Psoas muscle (tissue), 7 donors: ENCODE measurements at regions not wholly inside any gene's neighbourhood (a gene's known extent, or its start where the extent isn't known, plus 50 kb on each side); places are given as distances from the start of the nearest gene placed in this dataset.

Experiments used
- ATAC-seq, 4 donors: fragments of 200-7000 bp; cut with Tn5 transposase; one replicate each; pipeline ENCODE4 v1.9.1; 2020; ENCODE audit warnings: moderate library complexity in 3 of 4, mild to moderate bottlenecking in 2 of 4
- DNase-seq, 2 donors: peaks; one replicate each; pipeline ENCODE4 v3.0.0-alpha.2; 2020
- H3K27ac ChIP-seq: fragments of 200-600 bp; one replicate; pipeline ENCODE4 v1.8.0; 2022
- H3K27me3 ChIP-seq, 3 donors: fragments of 200-600 bp in 1 of 3; one replicate each; pipeline versions ENCODE4 v1.6.1 to v1.8.0; 2013 to 2022; ENCODE audit warnings: low read length in 2 of 3, mild to moderate bottlenecking in 2 of 3, moderate library complexity in 1 of 3; ENCODE audit not compliant: insufficient read depth in 3 of 3
- H3K36me3 ChIP-seq, 2 donors: fragments of 200-600 bp in 1 of 2; one replicate each; pipeline versions ENCODE4 v1.6.1 to v1.8.0; 2013 to 2022; ENCODE audit warnings: low read depth in 1 of 2, mild to moderate bottlenecking in 1 of 2, moderate library complexity in 1 of 2; ENCODE audit not compliant: insufficient read depth in 1 of 2
- H3K4me1 ChIP-seq: fragments of 200-600 bp; one replicate; pipeline ENCODE4 v1.8.0; 2022
- H3K4me3 ChIP-seq: fragments of 200-600 bp; one replicate; pipeline ENCODE4 v1.8.0; 2022; ENCODE audit warnings: mild to moderate bottlenecking
- H3K9me3 ChIP-seq: fragments of 200-600 bp; one replicate; pipeline ENCODE4 v1.8.0; 2022
- CTCF ChIP-seq: fragments of 200-600 bp; IDR thresholded peaks from one replicate; pipeline ENCODE4 v1.8.0; 2022; ENCODE audit warnings: antibody characterized with exemption
- WGBS, 3 donors: extraction: QIAGEN DNeasy Blood & Tissue Kit; methylation state at CpG; one replicate each; pipeline versions ENCODE4 v1.1.6 to v1.1.7; 2013; 5-methylcytosine and 5-hydroxymethylcytosine counted together
- intact Hi-C, 2 donors: fragments of 100-400 bp; cut with DNase I; formaldehyde crosslinking; loops; one replicate each; pipeline versions ENCODE4 v1.11.0 to v1.14.2; 2022
- donor health status: healthy with polysubstance abuse.
- donor health status: DM: no; HTN: no; CAD: no; lungs with moderate emphysema.
- donor health status: Bipolar disorder and iron deficiency.
- donor health status: healthy.
- donor health status: DM: yes; HTN: yes; CAD: no.
- donor health status: DM: no; HTN: no; CAD: no.
- donor health status: DM: yes; HTN: yes; CAD: no.

- no peaks in the 10 kb centered on the region for H3K9me3 ChIP-seq
- DNase-seq (no peak), ATAC-seq (no peak)
- no peak overlapping the region for H3K4me3 ChIP-seq
- TF ChIP-seq CTCF, result no peak
- WGBS, 3 donors, result 84 to 87% (median 85%) methylated on average over 6 of the region's 6 CpGs
- no peaks in the 10 kb centered on the region for H3K36me3 ChIP-seq
- no peak overlapping the region for H3K27ac ChIP-seq
- intact Hi-C loops, result no loop called here
- H3K4me1 ChIP-seq, result no peaks in the 10 kb centered on the region
- no peaks in the 10 kb centered on the region for H3K27me3 ChIP-seq
Observed at GRCh38 chr10:34911661-34912205, 96.6 kb upstream of the PARD3 start.

GRCh38 chr10:34908481-34908880 lies 93.4 kb upstream of the PARD3 start:
- 57 to 59% (median 57%) methylated on average over 5 of the region's 5 CpGs for WGBS, 3 donors

DNA sequence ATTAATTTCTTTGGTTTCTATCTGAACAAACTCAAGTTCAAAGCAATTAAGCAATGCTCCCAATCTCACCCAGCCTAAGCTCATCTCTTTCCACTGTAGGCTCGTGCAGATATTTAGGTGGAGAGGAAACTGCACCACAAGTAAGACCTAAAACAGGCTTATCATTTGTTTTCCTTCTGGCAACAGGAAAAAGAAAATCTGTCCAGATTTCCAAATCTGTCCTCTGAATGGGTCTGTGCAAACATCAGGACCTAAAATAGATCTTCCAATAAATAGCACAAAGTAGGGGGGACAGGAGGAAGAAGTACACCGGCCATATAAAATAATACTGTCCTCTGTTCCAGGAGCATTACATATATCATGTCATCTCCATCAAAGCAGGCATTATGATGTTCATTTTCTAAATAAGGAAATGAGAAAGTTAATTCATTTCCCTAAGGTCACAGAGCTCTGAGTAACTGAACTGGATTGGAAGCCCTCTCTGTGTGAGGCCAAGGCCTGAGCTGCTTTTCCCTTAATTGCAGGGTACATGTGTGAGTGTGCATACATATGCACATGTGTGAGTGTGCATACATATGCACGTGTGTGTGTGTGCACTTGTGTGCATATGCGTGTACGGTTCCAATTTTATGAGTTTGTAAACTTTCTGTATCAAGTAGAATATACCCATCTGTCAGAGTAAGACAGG lies 92.8 kb upstream of the PARD3 start:
- Histone ChIP-seq H3K27ac (no peak overlapping the region), H3K4me3 (no peak overlapping the region), H3K4me1 (peaks cover 4% of the 10 kb centered on the region), H3K27me3 (no peaks in the 10 kb centered on the region), H3K9me3 (no peaks in the 10 kb centered on the region), H3K36me3 (no peaks in the 10 kb centered on the region)
- intact Hi-C loops, result no loop called here
- 66 to 78% (median 66%) methylated on average over 5 of the region's 5 CpGs for WGBS, 3 donors
- no peak for DNase-seq
- no peak for TF ChIP-seq CTCF
- no peak for ATAC-seq

More at GRCh38 chr10:34908481-34908880, 93.4 kb upstream of the PARD3 start:
- intact Hi-C loops, result no loop called here
- TF ChIP-seq CTCF, result no peak
- ATAC-seq (no peak), DNase-seq (peak in 1 of 2 donors; percentile 23)
- Histone ChIP-seq H3K27ac (no peak overlapping the region), H3K36me3 (no peaks in the 10 kb centered on the region), H3K27me3 (no peaks in the 10 kb centered on the region), H3K4me1 (peaks cover 4% of the 10 kb centered on the region), H3K9me3 (no peaks in the 10 kb centered on the region), H3K4me3 (no peak overlapping the region)

- ATAC-seq (peak; percentile 54 to 92 (median 84)), DNase-seq (peak in 1 of 2 donors; percentile 61)
- H3K27me3 ChIP-seq, result no peaks in the 10 kb centered on the region
- intact Hi-C loops, result no loop called here
- no peak for TF ChIP-seq CTCF
- H3K36me3 ChIP-seq, result no peaks in the 10 kb centered on the region
- peak overlapping the region; percentile 36 for H3K4me3 ChIP-seq
- H3K27ac ChIP-seq, result peak overlapping the region; percentile 47
- WGBS, 3 donors, result 35 to 41% (median 38%) methylated on average over 29 of the region's 29 CpGs
- peaks cover 4% of the 10 kb centered on the region for H3K4me1 ChIP-seq
- H3K9me3 ChIP-seq, result no peaks in the 10 kb centered on the region
Observed at GRCh38 chr10:34906067-34906965, 91.2 kb upstream of the PARD3 start.
